PC-9 (cell line): ENCODE measurements at regions not wholly inside any gene's neighbourhood (a gene's known extent, or its start where the extent isn't known, plus 50 kb on each side); places are given as distances from the start of the nearest gene placed in this dataset.

ENCODE experiments used
- CTCF ChIP-seq: fragments of 200-600 bp; sonication (generic); conservative IDR thresholded peaks from 2 replicates; pipeline ENCODE4 v1.6.1; 2017; ENCODE audit warnings: mixed run types, antibody characterized with exemption, mild to moderate bottlenecking, moderate library complexity
- EZH2 ChIP-seq: fragments of 200-600 bp; sonication (generic); IDR thresholded peaks from 2 replicates; pipeline ENCODE4 v1.8.0; 2017; ENCODE audit warnings: antibody characterized with exemption, low read depth

- TF ChIP-seq CTCF (no peak), EZH2 (no peak)
Measured at GRCh38 chr11:13857828-13858227, 104.7 kb upstream of the SPON1 start.
